PC-9 (cell line): ENCODE measurements at regions not wholly inside any gene's neighbourhood (a gene's known extent, or its start where the extent isn't known, plus 50 kb on each side); places are given as distances from the start of the nearest gene placed in this dataset.
A peak's percentile ranks its signal among the peaks of the same experiment; 100 is the strongest.

ENCODE experiments used
- BruUV-seq: library from RNA; stranded (reverse); fragments of 400-500 nt; replicated peaks from 2 replicates; lab custom pipeline; 2021; lab: Mats Ljungman, UMichigan
- CTCF ChIA-PET: fragments of 300-600 bp; sonication (Branson Sonifier 250); formaldehyde crosslinking; loops from one replicate; lab custom pipeline; 2022; ENCODE audit warnings: antibody characterized with exemption; lab: Charles Lee
- POLR2A ChIA-PET: fragments of 300-600 bp; sonication (Branson Sonifier 250); formaldehyde crosslinking; loops from one replicate; lab custom pipeline; 2022; ENCODE audit warnings: antibody characterized with exemption; ENCODE audit not compliant: unreplicated experiment; lab: Charles Lee
- DNase-seq, 2 experiments: peaks; one replicate each; pipeline versions ENCODE4 v3.0.0 to v3.0.0-alpha.2; 2015 to 2022; ENCODE audit warnings: mixed read lengths in 1 of 2
- H2AFZ ChIP-seq: fragments of 200-600 bp; sonication (generic); 2 replicates; pipeline ENCODE4 v1.8.1; 2017; ENCODE audit warnings: antibody characterized with exemption
- H3F3A ChIP-seq: fragments of 200-600 bp; sonication (generic); 2 replicates; pipeline ENCODE4 v1.8.1; 2017; ENCODE audit warnings: antibody characterized with exemption, mild to moderate bottlenecking, low read depth; ENCODE audit not compliant: insufficient read depth
- H3K27ac ChIP-seq: fragments of 200-600 bp; sonication (generic); 2 replicates; pipeline ENCODE4 v1.6.1; 2016; ENCODE audit warnings: mixed run types
- H3K27me3 ChIP-seq: fragments of 200-600 bp; sonication (generic); 2 replicates; pipeline ENCODE4 v1.6.1; 2016; ENCODE audit warnings: low read depth, mixed run types; ENCODE audit not compliant: insufficient read depth
- H3K36me3 ChIP-seq: fragments of 200-600 bp; sonication (generic); 2 replicates; pipeline ENCODE4 v1.6.1; 2016; ENCODE audit warnings: low read depth, mixed run types
- H3K4me1 ChIP-seq: fragments of 200-600 bp; sonication (generic); replicated peaks from 2 replicates; pipeline ENCODE4 v1.6.1; 2016; ENCODE audit warnings: mixed run types; ENCODE audit not compliant: insufficient read depth
- H3K4me2 ChIP-seq: fragments of 200-600 bp; sonication (generic); 2 replicates; pipeline ENCODE4 v1.6.1; 2017; ENCODE audit warnings: mixed run types
- H3K4me3 ChIP-seq: fragments of 200-600 bp; sonication (generic); 2 replicates; pipeline ENCODE4 v1.6.1; 2016; ENCODE audit warnings: mixed run types
- H3K79me2 ChIP-seq: fragments of 200-600 bp; sonication (generic); 2 replicates; pipeline ENCODE4 v1.6.1; 2017; ENCODE audit warnings: low read depth, mixed run types
- H3K9me2 ChIP-seq: fragments of 200-600 bp; sonication (generic); 2 replicates; pipeline ENCODE4 v1.8.1; 2017; ENCODE audit warnings: mild to moderate bottlenecking; ENCODE audit not compliant: insufficient read depth
- H3K9me3 ChIP-seq: fragments of 200-600 bp; sonication (generic); 2 replicates; pipeline ENCODE4 v1.8.1; 2016; ENCODE audit warnings: low read depth; ENCODE audit not compliant: insufficient read depth
- H4K20me1 ChIP-seq: fragments of 200-600 bp; sonication (generic); 2 replicates; pipeline ENCODE4 v1.8.1; 2017; ENCODE audit not compliant: insufficient read depth
- CTCF ChIP-seq: fragments of 200-600 bp; sonication (generic); conservative IDR thresholded peaks from 2 replicates; pipeline ENCODE4 v1.6.1; 2017; ENCODE audit warnings: mixed run types, antibody characterized with exemption, mild to moderate bottlenecking, moderate library complexity
- EZH2 ChIP-seq: fragments of 200-600 bp; sonication (generic); IDR thresholded peaks from 2 replicates; pipeline ENCODE4 v1.8.0; 2017; ENCODE audit warnings: antibody characterized with exemption, low read depth
- intact Hi-C: fragments of 100-400 bp; cut with micrococcal nuclease; formaldehyde crosslinking; loops from one replicate; pipeline ENCODE4 v1.10.0; 2022; ENCODE audit not compliant: unreplicated experiment

- H4K20me1 ChIP-seq: 0 out of 2 replicates have a peak, but pooled peaks cover 2% of the 10 kb centered on the region
- no peaks in the 10 kb centered on the region for H3F3A ChIP-seq
- ChIA-PET CTCF (no interaction called here), POLR2A (no interaction called here)
- H2AFZ ChIP-seq: no peak overlapping the region
- no peaks in the 10 kb centered on the region for H3K36me3 ChIP-seq
- H3K27ac ChIP-seq: no peak overlapping the region
- no peaks in the 10 kb centered on the region for H3K27me3 ChIP-seq
- TF ChIP-seq EZH2 (no peak), CTCF (peak; percentile 49; the same call in 1 of the 2 replicates)
- H3K79me2 ChIP-seq: no peaks in the 10 kb centered on the region
- intact Hi-C loops: no loop called here
- no peaks in the 10 kb centered on the region for H3K9me3 ChIP-seq
- H3K4me2 ChIP-seq: no peak overlapping the region
- no peak for DNase-seq
- H3K4me3 ChIP-seq: no peak overlapping the region
- no peaks in the 10 kb centered on the region for H3K4me1 ChIP-seq
- no peaks in the 10 kb centered on the region for H3K9me2 ChIP-seq
- BruUV-seq: no TSS peak
Measured at GRCh38 chr7:108973075-108973474, 403.4 kb downstream of the DNAJB9 start.

- Histone ChIP-seq H4K20me1 (0 out of 2 replicates have a peak, but pooled peaks cover 2% of the 10 kb centered on the region), H3K9me3 (no peaks in the 10 kb centered on the region), H3K4me1 (no peaks in the 10 kb centered on the region), H3K4me3 (no peak overlapping the region), H3K79me2 (no peaks in the 10 kb centered on the region), H3K9me2 (no peaks in the 10 kb centered on the region), H3K27me3 (no peaks in the 10 kb centered on the region), H2AFZ (no peak overlapping the region), H3F3A (no peaks in the 10 kb centered on the region), H3K36me3 (no peaks in the 10 kb centered on the region), H3K4me2 (no peak overlapping the region), H3K27ac (no peak overlapping the region)
- no peak for DNase-seq
- CTCF ChIA-PET: no interaction called here
- POLR2A ChIA-PET: interaction anchor here (0.6 kb wide), 1 partner anchor 154 kb away, joined by 4 read pairs; no protein-coding TSS in a partner anchor
- no TSS peak for BruUV-seq
- no peak for TF ChIP-seq CTCF
- TF ChIP-seq EZH2: no peak
- intact Hi-C loops: no loop called here
Measured at GRCh38 chr7:108974641-108975040, 405.0 kb downstream of the DNAJB9 start.

- Histone ChIP-seq H3K4me2 (no peak overlapping the region), H3K27ac (no peak overlapping the region), H3K9me3 (no peaks in the 10 kb centered on the region), H3K9me2 (no peaks in the 10 kb centered on the region; the same call in 1 of the 2 replicates), H3F3A (no peaks in the 10 kb centered on the region), H3K4me1 (no peaks in the 10 kb centered on the region), H3K36me3 (no peaks in the 10 kb centered on the region), H3K4me3 (no peak overlapping the region), H2AFZ (no peak overlapping the region), H4K20me1 (no peaks in the 10 kb centered on the region), H3K27me3 (no peaks in the 10 kb centered on the region), H3K79me2 (no peaks in the 10 kb centered on the region)
- TF ChIP-seq CTCF: no peak
- ChIA-PET CTCF (no interaction called here), POLR2A (no interaction called here)
- BruUV-seq: no TSS peak
- no peak for DNase-seq
- intact Hi-C loops: no loop called here
Measured at GRCh38 chr7:108985037-108985436, 415.4 kb downstream of the DNAJB9 start.
